Activated B cell treated with CpG ODN at 0.5 μM for 24 hours (primary cell): ENCODE measurements at regions not wholly inside any gene's neighbourhood (a gene's known extent, or its start where the extent isn't known, plus 50 kb on each side); places are given as distances from the start of the nearest gene placed in this dataset.

Experiments used
- ATAC-seq: fragments of 200-7000 bp; cut with Tn5 transposase; one replicate; pipeline ENCODE4 v1.10.0; 2021; ENCODE audit warnings: low read depth, mild to moderate bottlenecking, moderate library complexity
- CTCF ChIA-PET: fragments of 350-600 bp; sonication (Branson Sonifier 250); formaldehyde crosslinking; loops from one replicate; lab custom pipeline; 2021; ENCODE audit warnings: antibody characterized with exemption; lab: Charles Lee
- POLR2A ChIA-PET: fragments of 350-600 bp; sonication (Branson Sonifier 250); formaldehyde crosslinking; loops from one replicate; lab custom pipeline; 2021; ENCODE audit warnings: antibody characterized with exemption; lab: Charles Lee
- DNase-seq: peaks from one replicate; pipeline ENCODE4 v3.0.0; 2022
- H3K27ac Mint-ChIP-seq: one replicate; pipeline ENCODE4 v1.8.0; 2020; ENCODE audit warnings: mixed read lengths
- H3K27me3 Mint-ChIP-seq: one replicate; pipeline ENCODE4 v1.8.0; 2021; ENCODE audit warnings: mixed read lengths
- H3K36me3 Mint-ChIP-seq: one replicate; pipeline ENCODE4 v1.8.0; 2021; ENCODE audit warnings: low read depth, mixed read lengths
- H3K4me1 Mint-ChIP-seq: one replicate; pipeline ENCODE4 v1.8.0; 2021; ENCODE audit warnings: mixed read lengths
- H3K4me3 Mint-ChIP-seq: one replicate; pipeline ENCODE4 v1.8.0; 2020; ENCODE audit warnings: mild to moderate bottlenecking, mixed read lengths
- H3K9me3 Mint-ChIP-seq: one replicate; pipeline ENCODE4 v1.8.0; 2020; ENCODE audit warnings: mixed read lengths
- CTCF ChIP-seq: fragments of 200-600 bp; IDR thresholded peaks from one replicate; pipeline ENCODE4 v1.8.0; 2022; ENCODE audit warnings: antibody characterized with exemption, mild to moderate bottlenecking
- intact Hi-C: fragments of 100-400 bp; cut with micrococcal nuclease; formaldehyde crosslinking; loops from one replicate; pipeline ENCODE4 v1.15.1; 2024

- Mint-ChIP-seq H3K9me3 (no peaks in the 10 kb centered on the region), H3K36me3 (no peaks in the 10 kb centered on the region), H3K4me3 (no peak overlapping the region), H3K27ac (no peak overlapping the region), H3K27me3 (no peaks in the 10 kb centered on the region), H3K4me1 (no peaks in the 10 kb centered on the region)
- intact Hi-C loops = no loop called here
- no peak for TF ChIP-seq CTCF
- POLR2A ChIA-PET = no interaction called here
- DNase-seq (no peak), ATAC-seq (no peak)
- CTCF ChIA-PET = no interaction called here
These were observed 230.1 kb downstream of the CAAP1 start for GRCh38 chr9:26662476-26662875.

GRCh38 chr9:26658476-26658875 lies 234.1 kb downstream of the CAAP1 start:
- DNase-seq (no peak), ATAC-seq (no peak)
- Mint-ChIP-seq H3K27me3 (peaks cover under 1% of the 10 kb centered on the region), H3K27ac (no peak overlapping the region), H3K4me1 (no peaks in the 10 kb centered on the region), H3K36me3 (no peaks in the 10 kb centered on the region), H3K4me3 (no peak overlapping the region), H3K9me3 (no peaks in the 10 kb centered on the region)
- no peak for TF ChIP-seq CTCF
- CTCF ChIA-PET = no interaction called here
- intact Hi-C loops = no loop called here
- POLR2A ChIA-PET = no interaction called here

GRCh38 chr9:26657958-26658357 lies 234.6 kb downstream of the CAAP1 start:
- CTCF ChIA-PET = no interaction called here
- Mint-ChIP-seq H3K4me3 (no peak overlapping the region), H3K27me3 (peaks cover 2% of the 10 kb centered on the region), H3K36me3 (no peaks in the 10 kb centered on the region), H3K27ac (no peak overlapping the region), H3K4me1 (no peaks in the 10 kb centered on the region), H3K9me3 (no peaks in the 10 kb centered on the region)
- no peak for ATAC-seq
- intact Hi-C loops = no loop called here
- POLR2A ChIA-PET = no interaction called here
- TF ChIP-seq CTCF = no peak
- DNase-seq = no peak

- Mint-ChIP-seq H3K27me3 (peaks cover 2% of the 10 kb centered on the region), H3K4me3 (no peak overlapping the region), H3K9me3 (no peaks in the 10 kb centered on the region), H3K4me1 (no peaks in the 10 kb centered on the region), H3K36me3 (no peaks in the 10 kb centered on the region), H3K27ac (no peak overlapping the region)
- ChIA-PET POLR2A (no interaction called here), CTCF (no interaction called here)
- intact Hi-C loops = no loop called here
- DNase-seq (no peak), ATAC-seq (no peak)
- no peak for TF ChIP-seq CTCF
These were observed 236.4 kb downstream of the CAAP1 start for GRCh38 chr9:26656003-26656870.

GRCh38 chr9:26655166-26655565 lies 237.4 kb downstream of the CAAP1 start:
- Mint-ChIP-seq H3K9me3 (no peaks in the 10 kb centered on the region), H3K27ac (no peak overlapping the region), H3K27me3 (peaks cover 2% of the 10 kb centered on the region), H3K4me1 (no peaks in the 10 kb centered on the region), H3K4me3 (no peak overlapping the region), H3K36me3 (no peaks in the 10 kb centered on the region)
- POLR2A ChIA-PET = no interaction called here
- TF ChIP-seq CTCF = no peak
- ATAC-seq (no peak), DNase-seq (no peak)
- CTCF ChIA-PET = no interaction called here
- intact Hi-C loops = no loop called here
